H1 (cell line): ENCODE measurements at regions not wholly inside any gene's neighbourhood (a gene's known extent, or its start where the extent isn't known, plus 50 kb on each side); places are given as distances from the start of the nearest gene placed in this dataset.

ENCODE experiments used
- CTCF ChIA-PET: fragments of 300-600 bp; sonication (Branson Sonifier 250); formaldehyde crosslinking; loops from one replicate; lab custom pipeline; 2021; ENCODE audit not compliant: partially characterized antibody; lab: Charles Lee
- POLR2A ChIA-PET: fragments of 300-600 bp; sonication (Branson Sonifier 250); formaldehyde crosslinking; loops from one replicate; lab custom pipeline; 2021; ENCODE audit warnings: inconsistent platforms; ENCODE audit not compliant: partially characterized antibody; lab: Charles Lee
- DNase-seq, 2 experiments: peaks; one replicate each; pipeline versions ENCODE4 v3.0.0 to v3.0.0-alpha.2; 2010 to 2022; ENCODE audit warnings: low spot score in 2 of 2, low read depth in 1 of 2, mixed read lengths in 1 of 2
- FAIRE-seq: peaks from 2 replicates; lab custom pipeline; 2011; peaks lifted over from hg19 to GRCh38; lab: Jason Lieb, UNC
- H2AFZ ChIP-seq: 2 replicates; pipeline ENCODE4 v1.8.1; 2012; ENCODE audit warnings: low read length, inconsistent platforms
- H2AK5ac ChIP-seq: 2 replicates; pipeline ENCODE4 v1.6.1; 2013; ENCODE audit warnings: low read depth, low read length
- H2BK120ac ChIP-seq: replicated peaks from 2 replicates; pipeline ENCODE3; 2013; ENCODE audit warnings: low read depth, low read length, inconsistent platforms
- H2BK12ac ChIP-seq: 2 replicates; pipeline ENCODE4 v1.6.1; 2013; ENCODE audit warnings: low read depth, low read length
- H2BK15ac ChIP-seq: 2 replicates; pipeline ENCODE4 v1.6.1; 2013; ENCODE audit warnings: low read length
- H2BK20ac ChIP-seq: 2 replicates; pipeline ENCODE4 v1.6.1; 2013; ENCODE audit warnings: low read length
- H2BK5ac ChIP-seq: 2 replicates; pipeline ENCODE4 v1.6.1; 2013; ENCODE audit warnings: low read depth, low read length
- H3K14ac ChIP-seq: 2 replicates; pipeline ENCODE4 v1.6.1; 2013; ENCODE audit warnings: inconsistent platforms; ENCODE audit not compliant: insufficient read length
- H3K18ac ChIP-seq: 2 replicates; pipeline ENCODE4 v1.6.1; 2013; ENCODE audit warnings: low read length; ENCODE audit errors: extremely low read depth
- H3K23ac ChIP-seq: 2 replicates; pipeline ENCODE4 v1.6.1; 2013; ENCODE audit warnings: inconsistent platforms; ENCODE audit not compliant: insufficient read length
- H3K23me2 ChIP-seq: 2 replicates; pipeline ENCODE4 v1.6.1; 2013; ENCODE audit warnings: low read depth, low read length
- H3K27ac ChIP-seq: 2 replicates; pipeline ENCODE4 v1.6.1; 2011; ENCODE audit warnings: low read depth, low read length, inconsistent platforms
- H3K27me3 ChIP-seq, 4 experiments: replicated peaks in 1 of 4; 1 replicate in 1 of 4; 2 replicates in 3 of 4; pipeline versions ENCODE4 v1.6.1 to v1.8.1; 2011 to 2013; ENCODE audit warnings: low read length in 3 of 4, mild to moderate bottlenecking in 3 of 4, inconsistent platforms in 2 of 4, mixed read lengths in 2 of 4, moderate library complexity in 1 of 4; ENCODE audit not compliant: control insufficient read depth in 3 of 4, insufficient read depth in 3 of 4; ENCODE audit errors: extremely low read depth in 1 of 4
- H3K36me3 ChIP-seq, 4 experiments: 2 replicates each; pipeline versions ENCODE4 v1.6.1 to v1.8.1; 2011 to 2013; ENCODE audit warnings: mild to moderate bottlenecking in 4 of 4, low read length in 3 of 4, moderate library complexity in 2 of 4, control low read depth in 1 of 4, inconsistent platforms in 1 of 4; ENCODE audit not compliant: insufficient read depth in 4 of 4, control insufficient read depth in 2 of 4
- H3K4ac ChIP-seq: replicated peaks from 2 replicates; pipeline ENCODE3; 2013; ENCODE audit warnings: low read length, low read depth, mixed read lengths, inconsistent platforms; ENCODE audit not compliant: insufficient read length
- H3K4me1 ChIP-seq, 4 experiments: replicated peaks in 1 of 4; 1 replicate in 1 of 4; 2 replicates in 3 of 4; pipeline versions ENCODE4 v1.6.1 to v1.8.1; 2011 to 2013; ENCODE audit warnings: low read length in 3 of 4, inconsistent platforms in 2 of 4, mixed read lengths in 1 of 4; ENCODE audit not compliant: insufficient read depth in 4 of 4, control insufficient read depth in 3 of 4
- H3K4me2 ChIP-seq, 2 experiments: 2 replicates each; pipeline versions ENCODE4 v1.6.1 to v1.8.1; 2011 to 2013; ENCODE audit warnings: low read depth in 2 of 2, low read length in 2 of 2, control low read depth in 1 of 2, inconsistent platforms in 1 of 2, mild to moderate bottlenecking in 1 of 2; ENCODE audit not compliant: insufficient read depth in 1 of 2
- H3K4me3 ChIP-seq, 4 experiments: fragments of 200-600, 300-600 bp in 1 of 4; sonication (generic), shearing (Covaris generic), sonication (Bioruptor Twin) in 1 of 4; 2 replicates each; pipeline versions ENCODE4 v1.5.1 to v1.8.1; 2011 to 2016; ENCODE audit warnings: low read length in 4 of 4, low read depth in 3 of 4, control low read depth in 2 of 4, inconsistent platforms in 2 of 4, mild to moderate bottlenecking in 2 of 4, mixed read lengths in 1 of 4, moderate library complexity in 1 of 4; ENCODE audit not compliant: insufficient read depth in 2 of 4; ENCODE audit errors: extremely low read depth in 1 of 4
- H3K56ac ChIP-seq: replicated peaks from 2 replicates; pipeline ENCODE3; 2013; ENCODE audit warnings: low read depth, mild to moderate bottlenecking, mixed read lengths, low read length, inconsistent platforms; ENCODE audit not compliant: insufficient read length
- H3K79me1 ChIP-seq: 2 replicates; pipeline ENCODE4 v1.6.1; 2013; ENCODE audit warnings: low read depth, low read length, control low read depth
- H3K79me2 ChIP-seq, 2 experiments: 2 replicates each; pipeline versions ENCODE4 v1.6.1 to v1.8.1; 2012 to 2013; ENCODE audit warnings: low read length in 2 of 2, mild to moderate bottlenecking in 2 of 2, inconsistent platforms in 1 of 2; ENCODE audit not compliant: insufficient read depth in 2 of 2, control insufficient read depth in 1 of 2
- H3K9ac ChIP-seq, 4 experiments: replicated peaks in 1 of 4; 1 replicate in 1 of 4; 2 replicates in 3 of 4; pipeline versions ENCODE4 v1.6.1 to v1.8.1; 2011 to 2013; ENCODE audit warnings: low read depth in 3 of 4, low read length in 3 of 4, control low read depth in 2 of 4, mild to moderate bottlenecking in 2 of 4, moderate library complexity in 2 of 4, inconsistent platforms in 1 of 4; ENCODE audit errors: extremely low read depth in 1 of 4
- H3K9me3 ChIP-seq, 2 experiments: 2 replicates each; pipeline versions ENCODE4 v1.6.1 to v1.8.1; 2012 to 2013; ENCODE audit warnings: mild to moderate bottlenecking in 2 of 2, moderate library complexity in 2 of 2, control low read depth in 1 of 2, inconsistent platforms in 1 of 2, low read depth in 1 of 2, low read length in 1 of 2, mixed read lengths in 1 of 2; ENCODE audit not compliant: insufficient read depth in 2 of 2
- H4K20me1 ChIP-seq, 2 experiments: replicated peaks in 1 of 2; 2 replicates each; pipeline versions ENCODE3 to v1.8.1; 2011 to 2013; ENCODE audit warnings: inconsistent platforms in 2 of 2, low read length in 2 of 2, mild to moderate bottlenecking in 1 of 2; ENCODE audit not compliant: insufficient read depth in 2 of 2, control insufficient read depth in 1 of 2
- H4K5ac ChIP-seq: 2 replicates; pipeline ENCODE4 v1.6.1; 2013; ENCODE audit warnings: low read length, low read depth, mixed read lengths, inconsistent platforms; ENCODE audit not compliant: insufficient read length
- H4K8ac ChIP-seq: 2 replicates; pipeline ENCODE4 v1.8.0; 2013; ENCODE audit warnings: mild to moderate bottlenecking, moderate library complexity, low read length, inconsistent platforms; ENCODE audit not compliant: insufficient read depth; ENCODE audit errors: extremely low read depth
- H4K91ac ChIP-seq: replicated peaks from 2 replicates; pipeline ENCODE3; 2013; ENCODE audit warnings: low read length, mixed read lengths, inconsistent platforms; ENCODE audit not compliant: insufficient read length
- KDM1A ChIP-seq: fragments of 200-600, 300-600 bp; sonication (generic); IDR thresholded peaks from 2 replicates; pipeline ENCODE4 v1.7.1; 2016; ENCODE audit warnings: mild to moderate bottlenecking, low read length, borderline replicate concordance
- MAFK ChIP-seq: IDR thresholded peaks from 2 replicates; pipeline ENCODE4 v1.6.1; 2012; ENCODE audit warnings: low read depth, mild to moderate bottlenecking, improper control_type of control experiment, low read length
- YY1 ChIP-seq: IDR thresholded peaks from 2 replicates; pipeline ENCODE4 v1.6.1; 2011; ENCODE audit warnings: low read depth, mild to moderate bottlenecking, low read length
- WGBS, 2 experiments: shearing (Covaris generic) in 1 of 2; methylation state at CpG; one replicate each; pipeline versions ENCODE4 v1.1.6 to v1.1.7; 2013 to 2015; ENCODE audit warnings: low lambda C conversion rate in 2 of 2, mixed read lengths in 2 of 2, inconsistent platforms in 1 of 2, low coverage in 1 of 2, missing lambda C conversion rate in 1 of 2; ENCODE audit not compliant: insufficient replicate concordance in 2 of 2, insufficient coverage in 1 of 2, insufficient read length in 1 of 2; ENCODE audit errors: extremely low coverage in 1 of 2, missing lambda C conversion rate in 1 of 2; 5-methylcytosine and 5-hydroxymethylcytosine counted together

- FAIRE-seq (no peak), DNase-seq (no peak)
- Histone ChIP-seq H3K9ac (no peak overlapping the region), H2BK5ac (no peak overlapping the region), H4K5ac (no peak overlapping the region), H3K79me1 (no peaks in the 10 kb centered on the region), H2BK120ac (no peak overlapping the region), H3K79me2 (no peaks in the 10 kb centered on the region), H2BK20ac (no peak overlapping the region), H4K8ac (no peak overlapping the region), H3K18ac (no peak overlapping the region), H3K4me1 (no peaks in the 10 kb centered on the region; a peak in 3 of 7 replicates), H3K27me3 (no peaks in the 10 kb centered on the region), H3K9me3 (no peaks in the 10 kb centered on the region), H3K27ac (no peak overlapping the region), H3K23ac (no peak overlapping the region), H3K4ac (no peak overlapping the region), H3K23me2 (no peaks in the 10 kb centered on the region; the same call in 1 of the 2 replicates), H3K4me3 (no peak overlapping the region), H2BK15ac (no peak overlapping the region), H2AFZ (no peak overlapping the region), H2AK5ac (no peak overlapping the region), H3K14ac (no peak overlapping the region), H3K36me3 (no peaks in the 10 kb centered on the region; a peak in 1 of 8 replicates), H3K56ac (no peak overlapping the region), H2BK12ac (no peak overlapping the region), H4K91ac (no peak overlapping the region), H3K4me2 (no peak overlapping the region), H4K20me1 (no peaks in the 10 kb centered on the region)
- no peak for TF ChIP-seq YY1
- no peak for TF ChIP-seq KDM1A
- TF ChIP-seq MAFK, result no peak
- CTCF ChIA-PET, result no interaction called here
- 78% methylated on average over 3 of the region's 3 CpGs; no CpG with 5 or more reads in 1 of the 2 experiments for WGBS, 2 experiments
- POLR2A ChIA-PET, result no interaction called here
These were observed 1621.2 kb downstream of the MAT2B start for GRCh38 chr5:165126598-165126997.
